Stimulated activated effector memory CD8-positive, alpha-beta T cell treated with anti-CD3 and anti-CD28 coated beads, Interleukin-12 subunit alpha, Interleukin-12 subunit beta, amount 100 ng/mL, for 72 hours (primary cell): ENCODE measurements at regions not wholly inside any gene's neighbourhood (a gene's known extent, or its start where the extent isn't known, plus 50 kb on each side); places are given as distances from the start of the nearest gene placed in this dataset.

Experiments
- ATAC-seq: fragments of 150-1000 bp; cut with Tn5 transposase; 2 replicates; pipeline ENCODE4 v1.10.0; 2021
- DNase-seq, 2 donors: peaks; one replicate each; pipeline ENCODE4 v3.0.0; 2021 to 2022; ENCODE audit warnings: low spot score in 2 of 2
- H3K27ac Mint-ChIP-seq: one replicate; pipeline ENCODE4 v1.8.0; 2022; ENCODE audit warnings: mild to moderate bottlenecking, mixed read lengths
- H3K36me3 Mint-ChIP-seq: one replicate; pipeline ENCODE4 v1.8.0; 2022; ENCODE audit warnings: mild to moderate bottlenecking, mixed read lengths
- H3K4me1 Mint-ChIP-seq: one replicate; pipeline ENCODE4 v1.8.0; 2022; ENCODE audit warnings: mixed read lengths
- H3K4me3 Mint-ChIP-seq: one replicate; pipeline ENCODE4 v1.8.0; 2022; ENCODE audit warnings: mild to moderate bottlenecking, mixed read lengths
- H3K9me3 Mint-ChIP-seq: one replicate; pipeline ENCODE4 v1.8.0; 2022; ENCODE audit warnings: mixed read lengths

DNA sequence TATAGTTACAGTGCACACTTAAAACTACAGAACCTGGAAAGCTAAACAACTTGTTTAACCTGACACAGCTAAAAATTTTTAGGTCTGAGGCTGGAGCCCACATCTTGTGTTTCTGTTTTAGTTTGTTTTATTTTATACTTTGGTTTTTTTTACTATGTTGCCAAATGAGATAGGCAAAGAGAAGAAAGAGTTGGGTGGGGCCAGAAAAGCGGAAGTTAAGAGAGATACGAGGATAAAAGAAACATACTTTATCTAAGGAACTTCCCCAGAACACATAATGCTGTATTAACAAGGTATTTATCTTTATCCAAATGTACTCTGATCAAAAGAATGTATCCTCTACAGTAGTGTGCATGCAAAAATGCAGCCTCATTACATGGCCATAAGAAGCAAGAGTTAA is 1145.7 kb downstream of the EPHA3 start:
- Mint-ChIP-seq H3K4me1 (no peaks in the 10 kb centered on the region), H3K36me3 (no peaks in the 10 kb centered on the region), H3K4me3 (no peak overlapping the region), H3K9me3 (peaks cover 7% of the 10 kb centered on the region), H3K27ac (no peak overlapping the region)
- DNase-seq = no peak
- no peak for ATAC-seq

DNA sequence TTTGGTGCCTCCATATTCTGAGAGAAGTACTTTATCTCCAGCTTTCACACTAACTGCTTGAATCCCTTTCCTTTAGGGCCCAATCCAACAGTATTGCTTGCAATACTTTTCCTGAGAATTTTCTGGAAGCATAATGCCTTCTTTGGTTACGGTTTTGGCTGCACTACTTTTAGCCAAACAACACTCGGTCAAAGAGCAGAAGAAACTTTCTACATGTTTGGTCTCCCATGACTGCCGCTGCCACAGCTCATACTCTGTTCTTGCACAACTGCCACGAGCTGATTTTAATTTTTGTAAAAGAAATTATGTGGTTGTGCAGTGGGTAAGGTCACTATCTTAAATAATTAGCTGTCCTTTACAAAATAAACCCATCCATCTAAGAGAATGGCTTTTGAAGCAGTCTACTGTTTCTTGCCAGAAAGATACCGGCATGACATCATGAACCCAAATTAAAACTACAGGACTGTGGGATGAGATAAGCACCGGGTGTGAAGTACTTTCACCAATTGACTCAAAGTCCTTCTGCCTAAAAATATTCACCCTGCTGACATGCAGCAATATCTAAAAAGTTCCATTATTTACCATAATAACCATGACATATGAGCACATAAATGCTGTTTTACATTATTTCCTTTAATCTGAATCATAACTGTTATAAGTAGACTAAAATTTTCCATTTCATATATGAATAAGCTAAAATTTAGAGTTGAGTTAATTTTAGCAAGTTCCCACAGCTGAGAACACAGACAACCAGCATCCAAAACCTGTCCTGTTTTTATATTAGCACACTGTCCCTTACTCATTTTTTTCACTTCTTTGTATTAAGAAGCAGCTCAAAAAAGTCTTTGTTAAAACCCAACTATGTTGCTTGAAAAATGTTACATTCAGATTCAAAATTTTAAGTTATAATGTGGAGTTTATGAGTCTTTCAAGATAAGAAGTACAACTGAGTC is 1154.3 kb downstream of the EPHA3 start:
- peaks cover 16% of the 10 kb centered on the region for H3K9me3 Mint-ChIP-seq

More for the DNA sequence above, 1154.3 kb downstream of the EPHA3 start:
- H3K4me1 Mint-ChIP-seq = no peaks in the 10 kb centered on the region
- DNase-seq (no peak), ATAC-seq (no peak)
- H3K36me3 Mint-ChIP-seq = no peaks in the 10 kb centered on the region
- H3K27ac Mint-ChIP-seq = no peak overlapping the region
- H3K4me3 Mint-ChIP-seq = no peak overlapping the region
